SW480 (cell line): ENCODE measurements at regions not wholly inside any gene's neighbourhood (a gene's known extent, or its start where the extent isn't known, plus 50 kb on each side); places are given as distances from the start of the nearest gene placed in this dataset.
"Not testable (repeated sequence)": the region's sequence is repeated elsewhere in the genome, so short reads cannot be mapped to it uniquely, and the experiment has no call there.

Experiments used
- DNase-seq: peaks from one replicate; pipeline ENCODE4 v3.0.0-alpha.2; 2016; ENCODE audit warnings: low spot score

DNA sequence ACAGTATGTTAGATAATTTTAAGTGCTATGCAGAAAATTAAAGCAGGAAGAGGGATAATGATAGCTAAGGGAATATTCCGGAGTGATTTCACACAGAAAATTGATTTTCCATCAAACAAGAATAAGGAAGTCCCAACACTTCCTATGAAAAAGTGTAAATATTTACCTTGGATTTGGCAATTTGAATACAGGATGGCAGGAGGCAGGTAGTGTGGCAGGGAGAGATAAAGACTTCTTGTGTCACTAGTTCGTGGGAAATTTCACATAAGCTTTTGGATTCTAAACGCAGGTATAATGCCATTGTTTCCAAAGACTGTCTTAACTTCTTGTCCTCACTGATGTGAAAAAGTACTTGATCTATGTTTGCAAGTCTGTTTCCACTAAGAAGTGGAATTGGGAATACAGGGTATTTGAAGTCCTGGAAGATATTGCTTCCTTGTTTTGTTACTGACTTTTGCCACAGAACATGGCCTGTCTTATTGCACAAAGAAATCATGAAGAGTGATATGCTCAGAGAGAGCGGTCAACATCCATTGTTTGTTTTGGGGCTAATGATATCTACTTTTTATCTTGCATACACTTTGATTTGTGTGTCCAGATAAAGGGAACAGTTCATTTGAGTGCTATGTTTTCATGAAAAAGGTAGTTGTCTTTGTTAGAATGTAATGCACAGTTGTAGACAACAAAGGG, 1216.1 kb upstream of the FAM98A start:
- no peak for DNase-seq

GRCh38 chr2:34810456-34810855, 1211.4 kb upstream of the FAM98A start:
- no peak for DNase-seq

GRCh38 chr2:34808426-34808825, 1209.3 kb upstream of the FAM98A start:
- DNase-seq = no peak

DNA sequence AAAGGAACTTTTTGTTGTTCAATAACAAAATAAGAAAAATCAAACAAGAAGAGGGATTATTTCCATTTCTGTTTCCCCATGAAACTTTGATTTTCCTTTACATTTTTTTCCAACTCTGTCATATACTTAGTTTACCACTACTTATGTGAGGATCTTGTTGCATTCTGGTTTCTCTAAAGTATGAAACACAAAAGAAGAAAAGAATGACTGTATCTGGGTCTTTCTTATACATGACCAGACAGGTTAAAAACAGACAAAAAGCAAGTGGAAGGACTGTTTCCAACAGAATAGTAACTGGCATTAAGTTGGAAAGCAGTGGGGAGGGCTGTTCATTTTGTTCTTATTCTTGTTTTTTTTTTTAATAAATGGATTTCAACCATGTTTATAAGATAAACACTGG, 1207.8 kb upstream of the FAM98A start:
- DNase-seq = no peak

GRCh38 chr2:34806396-34806795, 1207.3 kb upstream of the FAM98A start:
- no peak for DNase-seq

- DNase-seq = no peak
Measured at GRCh38 chr2:34799556-34799955, 1200.5 kb upstream of the FAM98A start.

DNA sequence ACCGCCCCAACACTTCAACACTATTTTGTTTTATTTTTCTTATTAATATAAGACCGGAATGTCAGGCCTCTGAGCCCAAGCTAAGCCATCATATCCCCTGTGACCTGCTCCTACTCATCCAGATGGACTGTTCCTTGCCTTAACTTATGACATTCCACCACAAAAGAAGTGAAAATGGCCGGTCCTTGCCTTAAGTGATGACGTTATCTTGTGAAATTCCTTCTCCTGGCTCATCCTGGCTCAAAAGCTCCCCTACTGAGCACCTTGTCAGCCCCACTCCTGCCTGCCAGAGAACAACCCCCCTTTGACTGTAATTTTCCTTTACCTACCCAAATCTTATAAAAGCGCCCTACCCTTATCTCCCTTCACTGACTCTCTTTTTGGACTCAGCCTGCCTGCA, 1196.5 kb upstream of the FAM98A start:
- not testable (repeated sequence) for DNase-seq

DNA sequence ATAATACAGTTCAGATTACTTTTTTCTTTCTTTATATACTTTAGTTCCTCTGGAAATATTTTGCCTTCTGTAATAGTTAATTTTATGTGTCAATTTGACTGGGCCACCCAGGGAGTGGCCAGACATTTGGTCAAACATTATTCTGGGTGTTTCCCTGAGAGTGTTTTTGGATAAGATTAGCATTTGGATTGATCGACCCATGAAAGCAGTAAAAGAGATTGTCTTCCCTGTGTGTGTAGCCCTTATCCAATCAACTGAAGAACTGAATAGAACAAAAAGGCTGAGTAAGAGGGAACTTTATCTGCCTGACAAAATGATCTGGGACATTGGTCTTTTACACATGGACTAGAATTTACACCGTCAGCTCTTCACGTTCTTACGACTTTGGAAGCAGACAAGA, 1190.1 kb upstream of the FAM98A start:
- no peak for DNase-seq

- DNase-seq = no peak
Measured at GRCh38 chr2:34787341-34787740, 1188.2 kb upstream of the FAM98A start.

- no peak for DNase-seq
Measured at GRCh38 chr2:34785206-34785785, 1186.2 kb upstream of the FAM98A start.

- no peak for DNase-seq
Measured at GRCh38 chr2:34784701-34785100, 1185.6 kb upstream of the FAM98A start.

- not testable (repeated sequence) for DNase-seq
Measured at GRCh38 chr2:34750742-34751141, 1151.6 kb upstream of the FAM98A start.

GRCh38 chr2:34747643-34748042, 1148.5 kb upstream of the FAM98A start:
- DNase-seq = no peak

DNA sequence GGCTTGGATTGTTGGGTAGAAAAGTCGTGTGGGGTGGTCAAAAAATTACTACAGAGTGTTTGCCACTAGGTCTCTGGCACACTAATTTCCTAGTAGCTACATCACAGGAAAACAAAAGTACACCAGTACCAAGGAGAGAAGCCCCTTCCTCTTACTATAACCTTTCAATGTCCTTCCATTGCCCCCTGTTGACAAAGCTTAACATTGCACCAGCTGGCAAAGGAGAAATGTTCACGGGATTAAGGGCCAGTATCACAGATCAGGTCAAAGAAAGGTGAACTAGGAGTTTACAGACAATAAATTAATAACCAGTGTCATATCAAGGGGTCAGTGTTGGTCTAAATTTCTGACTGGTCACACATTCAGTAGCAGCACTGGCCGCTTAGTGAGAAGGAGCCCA, 1139.6 kb upstream of the FAM98A start:
- DNase-seq = no peak

DNA sequence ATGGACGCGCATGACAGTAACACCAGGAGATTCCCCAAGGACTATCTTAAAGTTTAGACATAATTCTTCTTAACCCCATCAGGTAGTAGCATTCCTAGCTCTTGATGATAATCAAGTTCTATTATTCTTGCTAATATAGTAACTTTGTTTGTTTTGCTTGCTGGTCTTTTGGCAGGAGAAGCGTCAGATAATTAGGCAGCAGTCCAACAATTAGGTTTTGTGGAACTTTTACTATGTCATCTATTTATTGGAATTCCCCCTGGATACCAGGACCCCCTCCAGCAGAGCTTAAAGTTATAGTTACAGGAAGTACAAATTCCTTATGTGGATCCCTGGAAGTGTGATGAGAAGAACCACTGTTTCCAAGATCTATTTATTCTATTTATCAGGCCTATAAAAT, 1138.0 kb upstream of the FAM98A start:
- no peak for DNase-seq

DNA sequence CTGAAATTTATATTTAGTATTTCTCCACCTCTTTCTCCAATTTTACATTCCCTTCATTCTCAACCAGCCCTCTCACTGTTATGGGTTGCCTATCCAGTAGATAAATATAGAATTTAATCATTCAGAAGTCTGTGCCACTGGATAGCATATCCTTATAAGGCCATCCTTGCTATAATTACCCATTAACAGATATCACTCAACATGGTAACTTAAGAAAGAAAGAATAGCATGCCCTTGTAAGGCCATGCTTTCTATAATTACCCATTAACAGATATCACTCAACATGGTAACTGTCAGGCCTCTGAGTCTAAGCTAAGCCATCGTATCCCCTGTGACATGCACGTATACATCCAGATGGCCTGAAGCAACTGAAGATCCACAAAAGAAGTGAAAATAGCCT, 1137.4 kb upstream of the FAM98A start:
- no peak for DNase-seq

- DNase-seq = no peak
Measured at GRCh38 chr2:34734662-34735061, 1135.6 kb upstream of the FAM98A start.

GRCh38 chr2:34734042-34734441, 1134.9 kb upstream of the FAM98A start:
- no peak for DNase-seq

DNA sequence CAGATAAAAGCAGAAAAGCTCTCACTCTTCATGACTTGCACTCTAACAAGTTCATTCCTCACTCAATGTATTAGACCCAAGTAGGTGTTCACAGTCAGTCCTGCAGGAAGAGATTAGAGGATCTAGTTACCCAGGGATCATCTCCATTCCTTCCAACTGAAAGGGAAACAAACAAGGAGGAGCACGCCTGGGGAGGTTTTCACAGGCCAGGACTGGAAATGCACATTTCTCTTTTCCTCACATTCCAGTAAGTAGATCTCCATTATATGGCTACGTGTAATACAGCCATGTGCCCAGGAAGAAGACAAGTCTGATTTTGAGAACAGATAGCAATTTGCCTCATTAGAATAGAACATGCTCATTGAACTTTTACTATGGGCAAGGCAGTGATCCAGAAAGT, 1132.2 kb upstream of the FAM98A start:
- DNase-seq = no peak

GRCh38 chr2:34729845-34730244, 1130.7 kb upstream of the FAM98A start:
- no peak for DNase-seq

GRCh38 chr2:34724107-34724506, 1125.0 kb upstream of the FAM98A start:
- DNase-seq = no peak

DNA sequence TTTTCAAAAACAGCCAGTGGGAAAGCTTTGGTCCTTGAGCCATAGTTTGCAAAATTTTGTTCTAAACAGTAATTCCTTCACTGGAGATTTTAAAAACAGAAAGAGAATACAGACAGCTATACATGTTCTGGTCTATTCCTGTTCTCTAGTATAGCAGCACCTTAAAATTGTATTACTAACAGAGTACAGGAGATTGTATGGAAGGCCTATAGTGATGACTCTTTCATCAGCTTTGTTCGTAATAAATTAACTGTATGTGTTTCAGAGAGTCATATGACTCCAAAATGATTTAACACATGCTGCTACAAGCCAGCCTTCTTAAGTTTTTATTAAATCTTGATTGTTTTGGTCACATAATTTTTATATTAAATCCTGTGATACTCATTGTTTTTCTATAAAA, 1124.6 kb upstream of the FAM98A start:
- no peak for DNase-seq

- DNase-seq = no peak
Measured at GRCh38 chr2:34719206-34719605, 1120.1 kb upstream of the FAM98A start.

DNA sequence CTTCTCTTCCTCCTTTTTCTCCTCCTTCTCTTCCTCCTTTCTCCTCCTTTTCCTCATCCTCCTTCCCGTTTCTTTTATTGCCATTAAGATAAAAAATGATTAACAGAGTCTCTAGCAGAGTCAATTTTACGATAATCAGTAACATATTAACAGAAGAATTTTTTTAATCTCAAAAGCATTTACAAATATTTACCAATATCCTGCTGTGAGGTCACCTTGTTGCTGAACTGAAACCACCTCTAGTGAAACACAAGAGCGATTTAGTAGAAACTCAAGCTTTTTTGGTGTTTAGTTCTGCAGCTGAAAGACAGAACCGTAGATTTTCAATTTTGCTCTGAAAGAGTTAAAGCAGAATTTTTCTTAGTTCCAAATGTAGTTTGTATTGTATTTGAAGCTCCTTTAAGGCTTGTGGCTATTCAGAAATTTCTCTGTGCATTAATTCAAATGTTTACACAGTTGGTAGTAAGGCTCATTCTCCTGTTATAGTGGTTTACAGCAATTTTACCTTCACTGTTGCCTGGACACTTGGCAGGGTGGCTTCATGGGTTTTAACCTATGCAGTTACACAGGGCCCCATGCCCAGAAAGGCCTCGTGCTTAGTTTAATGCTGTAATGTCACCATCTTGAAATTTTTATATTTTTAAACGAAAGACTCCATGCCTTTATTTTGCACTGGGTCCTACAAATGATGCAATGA, 1106.6 kb upstream of the FAM98A start:
- no peak for DNase-seq
